HG03097 (cell line): ENCODE measurements at regions not wholly inside any gene's neighbourhood (a gene's known extent, or its start where the extent isn't known, plus 50 kb on each side); places are given as distances from the start of the nearest gene placed in this dataset.

ENCODE experiments used
- ATAC-seq: cut with Tn5 transposase; IDR thresholded peaks from one replicate; pipeline ENCODE4 v1.9.1; 2021; ENCODE audit not compliant: unreplicated experiment, low FRiP score

DNA sequence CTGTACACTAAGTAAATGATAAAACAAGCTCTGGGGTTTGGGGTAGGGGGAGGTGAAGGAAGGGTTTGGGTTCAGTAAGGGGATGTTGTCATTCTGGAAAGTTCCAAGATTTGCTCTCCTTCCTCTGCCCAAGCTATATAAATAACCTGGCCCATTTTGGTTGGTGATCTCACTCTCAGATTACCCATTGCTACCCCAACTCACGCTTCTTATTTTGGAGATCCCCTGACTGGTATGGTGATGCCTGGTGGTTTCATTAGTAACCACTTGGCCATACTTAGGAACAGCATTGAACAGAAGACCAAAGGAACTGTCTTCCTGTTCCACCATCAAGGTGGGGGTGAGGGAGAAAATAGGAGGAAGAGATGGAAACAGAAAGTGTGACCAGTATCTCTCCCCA is 259.6 kb upstream of the TBX3 start:
- no peak for ATAC-seq

GRCh38 chr12:114938487-114939210 is 254.7 kb upstream of the TBX3 start:
- no peak for ATAC-seq

- ATAC-seq, result no peak
Measured at GRCh38 chr12:114936148-114937079, 252.4 kb upstream of the TBX3 start.

DNA sequence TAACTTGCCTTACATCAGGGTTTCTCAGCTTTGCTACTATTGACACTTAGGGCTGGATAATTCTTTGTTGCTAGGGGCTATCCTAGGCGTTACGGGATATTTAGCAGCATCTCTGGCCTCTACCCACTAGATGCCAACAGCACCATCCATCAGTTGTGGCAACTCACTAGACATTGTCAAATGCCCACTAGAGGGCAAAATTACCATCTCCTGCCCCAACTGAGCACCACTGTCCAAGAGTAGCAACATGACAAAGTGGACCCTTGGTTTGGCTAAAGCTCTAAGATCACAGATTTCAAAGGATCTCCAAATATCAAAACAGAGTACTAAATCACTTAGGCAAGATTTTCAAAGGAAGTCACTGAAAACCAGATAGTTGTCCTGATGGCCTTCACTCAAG is 251.7 kb upstream of the TBX3 start:
- no peak for ATAC-seq

- ATAC-seq, result no peak
Measured at GRCh38 chr12:114933428-114934160, 249.6 kb upstream of the TBX3 start.

GRCh38 chr12:114932806-114933205 is 248.8 kb upstream of the TBX3 start:
- no peak for ATAC-seq

GRCh38 chr12:114931025-114931424 is 247.1 kb upstream of the TBX3 start:
- no peak for ATAC-seq

DNA sequence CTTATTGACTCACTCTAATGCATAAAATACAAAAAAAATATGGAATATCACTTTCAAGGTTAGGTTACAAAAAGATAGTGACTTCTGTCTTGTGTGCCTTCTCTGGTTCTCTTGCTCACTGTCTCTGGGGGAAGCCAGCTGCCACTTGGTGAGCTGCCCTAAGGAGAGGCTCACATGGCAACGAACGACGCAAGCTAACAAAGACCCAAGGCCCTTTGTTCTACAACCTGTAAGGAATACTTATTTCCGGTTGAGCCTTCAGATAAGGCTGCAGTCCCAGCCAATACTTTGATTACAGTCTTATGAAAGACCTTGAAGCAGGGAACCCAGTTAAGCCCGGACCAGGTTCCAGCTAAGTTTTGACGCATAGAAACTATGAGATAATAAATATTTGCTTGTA is 242.4 kb upstream of the TBX3 start:
- ATAC-seq, result no peak

DNA sequence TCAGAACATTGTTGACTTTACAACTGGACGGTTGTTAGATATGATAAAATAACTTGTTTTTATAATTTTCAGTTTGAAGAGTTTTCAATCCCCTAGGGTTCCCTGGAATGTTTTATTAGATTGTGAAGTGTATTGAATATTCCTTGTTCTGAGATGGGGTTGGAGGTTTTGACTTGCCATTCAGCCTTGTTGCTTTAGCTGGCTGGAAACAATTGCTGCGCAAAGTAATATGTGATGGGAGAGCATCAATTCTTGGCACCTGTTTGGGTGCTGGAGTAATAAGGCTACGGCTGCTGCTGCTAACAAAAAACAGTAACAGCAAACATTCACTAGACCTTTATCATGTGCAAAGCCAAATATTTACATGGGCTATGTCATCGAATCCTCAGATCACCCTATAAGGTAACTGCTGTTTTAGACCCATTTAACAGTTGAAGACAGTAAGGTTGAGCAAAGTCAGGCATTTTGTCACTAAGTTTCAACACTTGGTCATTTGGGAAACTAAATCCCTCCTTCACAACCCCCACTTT is 241.0 kb upstream of the TBX3 start:
- ATAC-seq, result no peak

- no peak for ATAC-seq
Measured at GRCh38 chr12:114921781-114922180, 237.8 kb upstream of the TBX3 start.

- no peak for ATAC-seq
Measured at GRCh38 chr12:114920771-114921554, 237.0 kb upstream of the TBX3 start.

GRCh38 chr12:114919479-114919878 is 235.5 kb upstream of the TBX3 start:
- no peak for ATAC-seq

- no peak for ATAC-seq
Measured at GRCh38 chr12:114918535-114919233, 234.7 kb upstream of the TBX3 start.

DNA sequence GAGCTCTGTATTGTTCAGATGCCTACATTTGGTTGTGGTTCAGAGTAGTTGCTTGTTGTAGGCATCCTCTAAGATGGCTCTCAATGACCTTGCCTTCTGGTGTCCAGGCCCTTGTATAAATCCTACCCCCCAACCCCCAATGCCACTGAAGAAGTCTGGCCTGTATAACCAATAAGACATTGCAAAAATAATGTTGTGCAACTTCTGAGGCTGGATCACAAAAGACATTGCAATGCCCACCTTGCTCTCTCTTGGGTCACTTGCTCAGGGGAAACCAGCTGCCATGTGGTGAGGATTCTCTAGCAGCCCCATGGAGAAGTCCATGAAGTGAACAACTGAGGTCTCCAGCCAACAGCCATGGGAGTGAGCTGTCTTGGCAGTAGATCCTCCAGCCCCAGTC is 234.0 kb upstream of the TBX3 start:
- ATAC-seq, result no peak

- ATAC-seq, result no peak
Measured at GRCh38 chr12:114917307-114917706, 233.3 kb upstream of the TBX3 start.

DNA sequence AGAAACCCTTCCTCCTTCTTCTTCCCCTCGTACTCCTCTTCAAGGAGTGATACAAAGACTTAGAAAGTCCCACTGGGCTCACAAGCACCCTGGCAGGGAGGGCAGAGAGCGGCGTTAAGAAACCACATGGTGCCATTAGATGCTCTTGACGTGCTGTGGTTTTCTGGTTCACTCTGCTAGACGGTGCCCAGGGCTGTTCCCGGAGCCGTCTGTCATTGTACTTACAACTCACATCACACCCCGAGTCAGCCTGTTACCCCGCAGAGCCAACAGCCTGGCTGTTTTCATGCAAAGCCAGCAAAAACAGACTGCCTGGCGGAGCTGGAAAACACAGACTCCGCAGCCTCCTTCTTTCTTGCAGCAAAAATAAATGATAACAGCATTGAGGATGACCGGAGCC is 232.6 kb upstream of the TBX3 start:
- no peak for ATAC-seq

- no peak for ATAC-seq
Measured at GRCh38 chr12:114916124-114916523, 232.1 kb upstream of the TBX3 start.

GRCh38 chr12:114913871-114914801 is 230.2 kb upstream of the TBX3 start:
- no peak for ATAC-seq

DNA sequence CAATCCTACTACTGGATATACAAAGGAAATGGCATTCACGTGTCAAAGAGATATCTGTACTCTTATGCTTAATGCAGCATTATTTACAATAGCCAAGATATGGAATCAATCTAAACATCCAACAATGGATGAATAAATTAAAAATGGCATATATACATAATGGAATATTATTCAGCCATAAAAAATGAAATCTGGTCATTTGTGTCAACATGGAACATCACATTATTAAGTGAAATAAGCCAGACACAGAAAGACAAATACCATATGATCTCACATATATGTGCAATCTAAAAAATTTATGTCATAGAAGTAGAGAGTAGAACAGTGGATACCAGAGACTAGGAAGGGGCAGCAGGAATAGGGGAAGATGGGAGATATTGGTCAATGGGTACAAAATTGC is 228.8 kb upstream of the TBX3 start:
- ATAC-seq, result no peak
